Activated CD8-positive, alpha-beta memory T cell treated with anti-CD3 and anti-CD28 coated beads, Interleukin-2, amount 50 U/mL, for 1 hour (primary cell): ENCODE measurements at regions not wholly inside any gene's neighbourhood (a gene's known extent, or its start where the extent isn't known, plus 50 kb on each side); places are given as distances from the start of the nearest gene placed in this dataset.
A peak's percentile ranks its signal among the peaks of the same experiment; 100 is the strongest.

Source experiments
- DNase-seq: peaks from one replicate; pipeline ENCODE4 v3.0.0-alpha.2; 2020; ENCODE audit errors: extremely low read depth

GRCh38 chr10:8975535-8975934 lies 921.0 kb downstream of the GATA3 start:
- no peak for DNase-seq

DNA sequence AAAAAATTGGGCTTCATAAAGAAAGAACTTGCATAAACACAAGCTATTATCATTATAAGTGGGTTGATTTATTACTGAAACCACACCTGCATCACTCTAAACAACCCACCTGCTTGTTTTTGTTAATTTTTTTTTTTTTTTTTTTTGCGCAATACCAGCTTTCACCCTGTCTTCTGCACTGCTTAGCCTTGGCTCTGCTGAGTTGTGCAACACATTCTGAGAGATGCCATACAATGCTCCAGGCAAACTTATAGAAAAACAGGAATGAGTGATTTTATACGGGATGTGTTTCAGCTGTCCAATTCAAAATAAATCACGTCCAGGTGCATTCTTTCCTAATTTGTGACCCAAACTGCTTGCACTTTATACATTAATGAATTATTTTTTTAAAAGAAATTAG lies 923.6 kb downstream of the GATA3 start:
- no peak for DNase-seq

DNA sequence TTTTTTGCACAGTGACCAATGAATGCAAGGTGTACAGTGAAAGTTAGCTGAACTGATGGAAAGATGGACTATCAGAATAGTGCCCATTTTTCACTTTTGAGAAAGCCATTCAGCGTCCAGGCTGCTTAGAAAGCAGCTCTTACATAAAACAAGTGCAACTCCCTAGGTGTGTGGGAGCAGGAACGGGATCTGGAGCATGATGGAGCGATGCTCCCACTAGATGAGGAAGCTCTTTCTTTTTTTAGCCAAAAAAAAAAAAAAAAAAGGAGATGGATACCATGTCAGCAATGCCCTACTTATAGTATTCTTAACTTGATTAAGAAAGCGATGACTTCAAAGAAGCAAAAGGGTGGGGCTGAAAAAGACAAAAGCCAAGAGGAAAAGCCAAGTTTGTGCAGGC lies 925.5 kb downstream of the GATA3 start:
- DNase-seq: no peak

DNA sequence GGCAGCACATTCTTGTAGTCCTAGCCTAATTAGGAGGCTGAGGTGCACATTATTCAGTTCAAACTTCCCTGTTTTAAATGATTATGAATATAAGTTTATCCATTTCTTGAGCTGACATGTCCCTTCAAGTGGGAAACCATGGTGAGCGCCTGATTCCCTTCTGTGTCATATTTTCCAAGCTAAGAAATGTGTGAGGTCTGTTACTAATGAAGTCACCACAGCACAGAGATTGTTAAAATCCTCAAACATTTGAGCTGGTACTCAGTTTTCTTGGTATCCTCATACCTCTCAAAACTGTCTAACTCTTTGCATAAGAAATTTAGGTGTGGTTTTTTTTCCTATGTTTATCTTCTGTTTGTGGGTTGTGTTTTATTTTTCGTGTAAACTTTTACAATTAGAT lies 926.8 kb downstream of the GATA3 start:
- no peak for DNase-seq

GRCh38 chr10:8985651-8986050 lies 931.2 kb downstream of the GATA3 start:
- DNase-seq: no peak

DNA sequence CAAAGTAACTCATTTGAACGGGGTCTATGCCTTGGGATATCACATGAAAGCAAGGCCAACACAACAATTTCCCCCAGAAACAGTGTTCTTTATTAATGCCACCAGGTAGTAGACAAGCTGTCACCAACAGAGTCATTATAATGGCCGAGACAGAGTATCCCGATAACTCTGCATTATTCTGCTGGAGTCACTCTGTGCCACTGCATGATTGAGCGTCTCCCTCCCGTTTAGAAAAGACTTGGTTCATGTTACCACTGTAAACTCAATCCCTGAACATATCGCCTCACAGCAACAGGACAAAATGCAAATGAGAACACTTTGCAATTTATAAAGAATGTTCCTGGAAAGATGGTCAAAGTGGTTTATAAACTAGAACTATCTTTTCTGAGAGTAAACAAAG lies 932.5 kb downstream of the GATA3 start:
- DNase-seq: no peak

DNA sequence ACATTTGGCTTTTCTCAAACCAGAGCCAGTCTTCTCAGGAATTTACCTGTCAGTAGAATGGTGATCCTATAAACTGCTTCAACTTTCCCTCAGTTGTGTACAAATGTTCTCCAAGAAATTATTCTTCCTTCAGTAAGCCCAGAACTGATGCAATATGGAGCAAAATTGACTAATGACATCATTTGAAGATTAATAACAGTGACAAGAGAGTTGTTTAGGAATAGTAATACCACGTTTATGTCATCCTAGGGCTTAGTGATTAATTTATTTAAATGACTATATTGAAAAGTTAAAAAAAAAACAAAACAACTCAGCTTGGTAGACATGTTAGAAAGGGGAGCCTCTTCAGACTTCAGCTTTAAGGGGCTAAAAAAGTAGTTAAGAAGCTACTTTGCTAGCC lies 933.2 kb downstream of the GATA3 start:
- no peak for DNase-seq

GRCh38 chr10:8990280-8990987 lies 935.9 kb downstream of the GATA3 start:
- no peak for DNase-seq

- no peak for DNase-seq
These were observed 937.5 kb downstream of the GATA3 start for GRCh38 chr10:8992009-8992408.

DNA sequence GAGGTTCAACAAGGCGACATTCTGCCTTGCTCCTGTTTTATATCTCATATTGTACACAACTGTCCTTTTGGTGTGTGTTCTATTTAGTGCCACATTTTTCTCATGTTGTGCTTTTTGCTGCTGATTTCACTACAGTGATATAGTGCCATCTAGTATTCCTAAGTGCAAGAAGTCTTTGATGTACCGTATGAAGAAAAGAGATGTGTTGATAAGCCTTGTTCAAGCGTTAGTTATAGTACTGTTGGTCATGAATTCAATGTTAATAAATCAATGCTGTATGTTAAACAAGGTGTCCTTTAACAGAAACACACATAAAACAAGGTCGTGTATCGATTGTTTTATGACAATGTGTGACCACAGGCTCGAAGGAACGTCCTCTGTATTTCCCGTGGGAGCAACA lies 939.4 kb downstream of the GATA3 start:
- DNase-seq: no peak

- no peak for DNase-seq
These were observed 944.3 kb downstream of the GATA3 start for GRCh38 chr10:8998751-8999150.

DNA sequence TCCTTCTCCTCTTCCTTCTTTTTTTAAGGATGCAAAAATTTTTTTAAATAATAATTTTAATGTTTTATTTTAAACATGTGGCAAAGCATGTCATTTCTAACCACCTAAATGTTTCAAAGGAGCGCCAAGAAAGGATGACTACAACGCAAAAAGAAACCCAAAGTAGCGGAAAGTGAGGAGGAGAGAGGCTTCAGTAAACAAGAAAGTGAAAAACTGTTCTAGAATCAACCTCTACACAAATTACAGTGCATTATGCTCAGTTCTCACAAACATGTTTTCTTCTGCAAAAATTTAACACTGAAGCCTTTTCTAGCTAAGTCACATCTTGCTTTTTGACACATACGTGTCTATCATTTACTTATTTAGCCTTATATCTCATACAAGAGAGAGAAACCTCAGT lies 948.6 kb downstream of the GATA3 start:
- no peak for DNase-seq

- DNase-seq: no peak
These were observed 950.2 kb downstream of the GATA3 start for GRCh38 chr10:9004736-9005135.

GRCh38 chr10:9009505-9009904 lies 955.0 kb downstream of the GATA3 start:
- DNase-seq: no peak

DNA sequence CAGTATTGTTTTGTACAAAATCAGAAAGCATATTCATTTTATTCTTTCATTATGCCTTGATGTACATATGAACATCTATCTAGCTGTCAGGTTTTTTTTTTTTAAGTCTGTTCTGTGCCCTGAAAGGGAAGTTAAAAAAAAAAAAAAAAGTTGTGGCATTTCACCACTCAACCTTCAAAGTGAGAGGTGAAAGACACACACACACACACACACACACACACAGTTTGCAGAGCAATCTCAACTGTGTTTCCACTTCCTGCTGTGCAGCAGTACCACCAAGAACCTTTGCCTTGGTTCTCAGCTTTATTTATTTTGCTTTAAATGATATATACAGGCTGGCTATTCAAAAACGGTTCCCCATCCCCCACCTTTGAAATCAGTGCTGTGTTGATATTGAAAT lies 955.6 kb downstream of the GATA3 start:
- DNase-seq: peak; percentile 4

DNA sequence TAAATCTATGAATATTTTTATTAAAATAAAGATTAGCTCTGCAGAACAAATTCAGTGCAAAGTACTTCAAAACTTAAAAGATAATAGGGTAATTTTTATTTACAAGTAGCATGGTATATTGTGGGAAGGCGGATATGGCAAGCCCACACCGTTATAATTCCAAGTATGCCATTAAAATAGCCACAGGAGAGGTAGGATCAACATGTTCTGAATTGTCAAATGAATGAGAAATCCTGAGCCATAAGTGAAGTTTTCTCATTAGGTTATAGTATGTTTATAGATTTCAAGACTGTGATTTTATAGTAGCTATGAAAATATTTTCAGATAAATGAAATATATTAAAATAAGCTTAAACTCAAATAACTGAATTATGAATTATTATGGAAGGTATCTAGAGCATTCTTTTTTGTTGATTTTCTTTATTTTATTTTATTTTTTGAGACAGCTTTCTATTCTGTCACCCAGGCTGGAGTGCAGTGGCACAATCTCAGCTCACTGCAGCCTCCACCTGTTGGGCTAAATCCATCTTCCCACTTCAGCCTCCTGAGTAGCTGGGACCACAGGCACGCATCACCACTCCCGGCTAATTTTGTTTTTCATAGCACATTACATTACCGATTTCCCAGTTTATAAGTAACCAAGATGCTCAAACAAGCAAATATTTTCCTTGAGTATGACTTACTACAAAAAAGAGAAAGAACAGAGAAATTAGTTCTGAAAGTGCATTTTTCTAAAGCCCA lies 956.6 kb downstream of the GATA3 start:
- DNase-seq: no peak

GRCh38 chr10:9012312-9012711 lies 957.8 kb downstream of the GATA3 start:
- DNase-seq: no peak

DNA sequence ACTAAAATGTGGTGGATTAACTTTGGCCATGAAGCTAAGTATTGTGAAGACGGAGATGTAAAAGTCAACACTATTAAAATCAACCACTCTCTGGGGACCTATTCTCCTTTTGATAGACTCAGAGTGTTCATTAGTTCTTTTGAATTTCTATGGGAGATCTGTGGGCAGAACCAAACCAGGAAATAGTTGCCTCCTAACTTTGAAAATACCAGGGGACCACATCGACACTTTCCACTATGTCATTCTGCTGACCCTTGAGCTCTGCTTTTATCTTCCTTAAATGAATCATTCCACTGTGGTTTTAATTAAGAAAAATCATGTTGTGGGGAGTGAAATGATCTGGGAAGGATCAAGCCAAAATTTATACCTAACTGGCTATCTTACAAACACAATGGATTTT lies 960.5 kb downstream of the GATA3 start:
- no peak for DNase-seq

- DNase-seq: no peak
These were observed 961.0 kb downstream of the GATA3 start for GRCh38 chr10:9015447-9015846.

DNA sequence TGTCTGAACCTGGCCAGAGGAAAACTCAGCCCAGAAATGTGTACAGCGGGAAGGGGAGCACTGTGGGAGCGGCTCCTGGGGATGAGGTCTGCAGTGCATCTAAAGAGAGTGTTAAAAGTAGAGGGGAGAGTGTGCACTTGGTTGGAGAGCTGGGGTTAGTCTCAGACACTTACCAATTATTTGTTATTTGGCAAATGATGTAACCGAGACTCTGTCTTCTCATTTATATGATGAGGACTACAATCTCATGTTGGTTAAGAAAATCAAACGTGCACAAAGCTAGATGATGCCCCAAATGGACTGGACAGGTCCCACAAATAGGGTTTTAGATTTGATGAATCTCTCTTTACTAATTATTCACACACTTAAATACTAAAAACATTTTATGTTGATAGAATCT lies 962.4 kb downstream of the GATA3 start:
- no peak for DNase-seq

GRCh38 chr10:9018195-9019173 lies 964.0 kb downstream of the GATA3 start:
- no peak for DNase-seq

- no peak for DNase-seq
These were observed 968.7 kb downstream of the GATA3 start for GRCh38 chr10:9023206-9023605.
